ENCODE measurements at regions not wholly inside any gene's neighbourhood (a gene's known extent, or its start where the extent isn't known, plus 50 kb on each side); places are given as distances from the start of the nearest gene placed in this dataset.

- no peak for DNase-seq
Observed at GRCh38 chrX:21056622-21057021, 317.6 kb upstream of the CNKSR2 start.

- DNase-seq = no peak
Observed at GRCh38 chrX:21047034-21047455, 327.2 kb upstream of the CNKSR2 start.

GRCh38 chrX:21014326-21014725 is 359.9 kb upstream of the CNKSR2 start:
- DNase-seq = no peak

- DNase-seq = no peak
Observed at GRCh38 chrX:21004835-21005234, 369.4 kb upstream of the CNKSR2 start.

GRCh38 chrX:20995829-20996228 is 378.4 kb upstream of the CNKSR2 start:
- no peak for DNase-seq

GRCh38 chrX:20989361-20989760 is 384.9 kb upstream of the CNKSR2 start:
- DNase-seq = no peak

- no peak for DNase-seq
Observed at GRCh38 chrX:20988804-20989203, 385.4 kb upstream of the CNKSR2 start.

GRCh38 chrX:20988118-20988517 is 386.1 kb upstream of the CNKSR2 start:
- DNase-seq = no peak

GRCh38 chrX:20980426-20980825 is 393.8 kb upstream of the CNKSR2 start:
- no peak for DNase-seq

GRCh38 chrX:20974326-20974725 is 399.9 kb upstream of the CNKSR2 start:
- no peak for DNase-seq

- DNase-seq = no peak
Observed at GRCh38 chrX:20973038-20973437, 401.2 kb upstream of the CNKSR2 start.

- DNase-seq = no peak
Observed at GRCh38 chrX:20971250-20971649, 403.0 kb upstream of the CNKSR2 start.

- no peak for DNase-seq
Observed at GRCh38 chrX:20969565-20969964, 404.7 kb upstream of the CNKSR2 start.

- DNase-seq = no peak
Observed at GRCh38 chrX:20968996-20969395, 405.2 kb upstream of the CNKSR2 start.

GRCh38 chrX:20967725-20968124 is 406.5 kb upstream of the CNKSR2 start:
- no peak for DNase-seq

- no peak for DNase-seq
Observed at GRCh38 chrX:20965270-20966044, 408.8 kb upstream of the CNKSR2 start.

GRCh38 chrX:20954014-20954413 is 420.2 kb upstream of the CNKSR2 start:
- no peak for DNase-seq

GRCh38 chrX:20952180-20952579 is 422.0 kb upstream of the CNKSR2 start:
- DNase-seq = no peak

- no peak for DNase-seq
Observed at GRCh38 chrX:20951016-20951810, 423.0 kb upstream of the CNKSR2 start.

- DNase-seq = no peak
Observed at GRCh38 chrX:20947411-20947912, 426.8 kb upstream of the CNKSR2 start.

- DNase-seq = no peak
Observed at GRCh38 chrX:20913760-20914159, 460.5 kb upstream of the CNKSR2 start.

GRCh38 chrX:20906571-20906970 is 467.6 kb upstream of the CNKSR2 start:
- no peak for DNase-seq

GRCh38 chrX:20884565-20884964 is 489.7 kb upstream of the CNKSR2 start:
- no peak for DNase-seq

- DNase-seq = no peak
Observed at GRCh38 chrX:20863649-20864048, 510.6 kb upstream of the CNKSR2 start.

Measured in activated T-cell treated with anti-CD3 and anti-CD28 coated beads, Interleukin-2, amount 50 U/mL, for 48 hours (primary cell).